IMR-90 (cell line): ENCODE measurements at regions not wholly inside any gene's neighbourhood (a gene's known extent, or its start where the extent isn't known, plus 50 kb on each side); places are given as distances from the start of the nearest gene placed in this dataset.

Source experiments
- ATAC-seq: fragments of 200-7000 bp; cut with Tn5 transposase; 2 replicates; pipeline ENCODE4 v1.9.1; 2020; ENCODE audit warnings: low read depth, mild to moderate bottlenecking, moderate library complexity
- BruUV-seq: library from RNA; stranded (reverse); fragments of 400-500 nt; replicated peaks from 2 replicates; lab custom pipeline; 2021; lab: Mats Ljungman, UMichigan
- CTCF ChIA-PET: fragments of 300-600 bp; formaldehyde crosslinking; extraction: SDS; loops from one replicate; lab custom pipeline; 2021; ENCODE audit warnings: antibody characterized with exemption; lab: Yijun Ruan, JAX
- POLR2A ChIA-PET: fragments of 300-600 bp; sonication (Branson Sonifier 250); formaldehyde crosslinking; loops from one replicate; lab custom pipeline; 2022; ENCODE audit warnings: antibody characterized with exemption; ENCODE audit not compliant: unreplicated experiment; lab: Charles Lee
- DNase-seq: peaks from one replicate; pipeline ENCODE4 v3.0.0; 2013
- H2AFZ ChIP-seq: replicated peaks from 2 replicates; pipeline ENCODE3; 2013; ENCODE audit warnings: low read length, mild to moderate bottlenecking; ENCODE audit not compliant: poor library complexity
- H2AK5ac ChIP-seq: 2 replicates; pipeline ENCODE4 v1.6.1; 2013; ENCODE audit warnings: low read depth, low read length, inconsistent platforms
- H2AK9ac ChIP-seq: replicated peaks from 2 replicates; pipeline ENCODE3; 2013; ENCODE audit warnings: mild to moderate bottlenecking, low read depth, low read length, moderate library complexity; ENCODE audit not compliant: poor library complexity
- H2BK120ac ChIP-seq: 2 replicates; pipeline ENCODE4 v1.6.1; 2013; ENCODE audit warnings: low read depth, low read length, inconsistent platforms
- H2BK15ac ChIP-seq: 3 replicates; pipeline ENCODE4 v1.6.1; 2013; ENCODE audit warnings: low read depth, low read length, inconsistent platforms
- H2BK20ac ChIP-seq: 2 replicates; pipeline ENCODE4 v1.6.1; 2013; ENCODE audit warnings: low read depth, mild to moderate bottlenecking, inconsistent platforms, low read length, moderate library complexity
- H2BK5ac ChIP-seq: 2 replicates; pipeline ENCODE4 v1.6.1; 2013; ENCODE audit warnings: mild to moderate bottlenecking, low read depth, low read length, inconsistent platforms; ENCODE audit not compliant: poor library complexity, severe bottlenecking
- H3K14ac ChIP-seq: replicated peaks from 2 replicates; pipeline ENCODE4 v1.6.1; 2013; ENCODE audit warnings: low read depth, low read length, inconsistent platforms
- H3K18ac ChIP-seq: 2 replicates; pipeline ENCODE4 v1.6.1; 2013; ENCODE audit warnings: low read depth, low read length, control low read depth
- H3K23ac ChIP-seq: 2 replicates; pipeline ENCODE4 v1.6.1; 2013; ENCODE audit warnings: low read depth, low read length, inconsistent platforms
- H3K27ac ChIP-seq: 2 replicates; pipeline ENCODE4 v1.5.1; 2013; ENCODE audit warnings: mild to moderate bottlenecking, control low read depth, low read length; ENCODE audit not compliant: insufficient read depth
- H3K27me3 ChIP-seq: 2 replicates; pipeline ENCODE4 v1.6.1; 2013; ENCODE audit warnings: low read length; ENCODE audit not compliant: control insufficient read depth, insufficient read depth
- H3K36me3 ChIP-seq: 2 replicates; pipeline ENCODE4 v1.6.1; 2013; ENCODE audit warnings: low read length, mixed read lengths; ENCODE audit not compliant: control insufficient read depth, insufficient read depth
- H3K4ac ChIP-seq: 2 replicates; pipeline ENCODE4 v1.6.1; 2013; ENCODE audit warnings: low read depth, low read length, inconsistent platforms
- H3K4me1 ChIP-seq: 2 replicates; pipeline ENCODE4 v1.6.1; 2013; ENCODE audit warnings: low read length, mixed read lengths; ENCODE audit not compliant: control insufficient read depth, insufficient read depth
- H3K4me2 ChIP-seq: 2 replicates; pipeline ENCODE4 v1.6.1; 2013; ENCODE audit warnings: low read depth, mild to moderate bottlenecking, control low read depth, low read length, moderate library complexity
- H3K4me3 ChIP-seq: 2 replicates; pipeline ENCODE4 v1.5.1; 2013; ENCODE audit warnings: low read depth, mild to moderate bottlenecking, control low read depth, low read length, moderate library complexity; ENCODE audit not compliant: insufficient read depth
- H3K56ac ChIP-seq: 2 replicates; pipeline ENCODE4 v1.6.1; 2013; ENCODE audit warnings: low read length, inconsistent platforms; ENCODE audit not compliant: insufficient read depth; ENCODE audit errors: extremely low read depth
- H3K79me1 ChIP-seq, 2 experiments: 2 replicates each; pipeline ENCODE4 v1.6.1; 2013; ENCODE audit warnings: low read length in 2 of 2, inconsistent platforms in 1 of 2, low read depth in 1 of 2
- H3K9ac ChIP-seq: 2 replicates; pipeline ENCODE4 v1.6.1; 2013; ENCODE audit warnings: low read depth, low read length, control low read depth
- H3K9me1 ChIP-seq: 2 replicates; pipeline ENCODE4 v1.6.1; 2013; ENCODE audit warnings: low read length, inconsistent platforms; ENCODE audit not compliant: insufficient read depth
- H3K9me3 ChIP-seq: 2 replicates; pipeline ENCODE4 v1.6.1; 2013; ENCODE audit warnings: low read length; ENCODE audit not compliant: control insufficient read depth, insufficient read depth
- H4K20me1 ChIP-seq: 2 replicates; pipeline ENCODE4 v1.6.1; 2013; ENCODE audit warnings: low read length, inconsistent platforms; ENCODE audit not compliant: insufficient read depth
- H4K5ac ChIP-seq: 2 replicates; pipeline ENCODE4 v1.6.1; 2013; ENCODE audit warnings: mild to moderate bottlenecking, low read depth, low read length, control low read depth
- H4K8ac ChIP-seq, 2 experiments: 2 replicates each; pipeline ENCODE4 v1.6.1; 2013; ENCODE audit warnings: low read depth in 2 of 2, low read length in 2 of 2, control low read depth in 1 of 2, inconsistent platforms in 1 of 2
- H4K91ac ChIP-seq: 2 replicates; pipeline ENCODE4 v1.6.1; 2013; ENCODE audit warnings: low read depth, low read length, inconsistent platforms; ENCODE audit not compliant: insufficient read depth
- BHLHE40 ChIP-seq: fragments of 150-350 bp; IDR thresholded peaks from 2 replicates; pipeline ENCODE4 v1.6.1; 2016; ENCODE audit warnings: mild to moderate bottlenecking, low read depth, low read length
- CEBPB ChIP-seq: IDR thresholded peaks from 2 replicates; pipeline ENCODE4 v1.6.1; 2012; ENCODE audit warnings: low read depth, low read length, improper control_type of control experiment
- FOS ChIP-seq: fragments of 150-350 bp; IDR thresholded peaks from 2 replicates; pipeline ENCODE4 v1.6.1; 2016; ENCODE audit warnings: low read depth, low read length
- MAFK ChIP-seq: IDR thresholded peaks from 2 replicates; pipeline ENCODE4 v1.6.1; 2012; ENCODE audit warnings: low read depth, low read length, improper control_type of control experiment
- MAZ ChIP-seq: IDR thresholded peaks from 2 replicates; pipeline ENCODE4 v1.6.1; 2012; ENCODE audit warnings: low read depth, mild to moderate bottlenecking, low read length, improper control_type of control experiment, moderate library complexity, borderline replicate concordance
- MXI1 ChIP-seq: IDR thresholded peaks from 2 replicates; pipeline ENCODE4 v1.6.1; 2012; ENCODE audit warnings: low read depth, mild to moderate bottlenecking, low read length, moderate library complexity, borderline replicate concordance
- NFE2L2 ChIP-seq: fragments of 150-350 bp; IDR thresholded peaks from 2 replicates; pipeline ENCODE4 v1.6.1; 2016; ENCODE audit warnings: low read depth, mild to moderate bottlenecking, low read length
- POLR2A ChIP-seq: IDR thresholded peaks from 2 replicates; pipeline ENCODE4 v1.6.1; 2012; ENCODE audit warnings: mild to moderate bottlenecking, low read depth, low read length
- RAD21 ChIP-seq: IDR thresholded peaks from 2 replicates; pipeline ENCODE4 v1.6.1; 2012; ENCODE audit warnings: low read length, improper control_type of control experiment
- RCOR1 ChIP-seq: IDR thresholded peaks from 2 replicates; pipeline ENCODE4 v1.6.1; 2012; ENCODE audit warnings: mild to moderate bottlenecking, low read length, improper control_type of control experiment; ENCODE audit not compliant: insufficient replicate concordance
- RFX5 ChIP-seq: IDR thresholded peaks from 2 replicates; pipeline ENCODE4 v1.8.0; 2012; ENCODE audit warnings: low read depth, mild to moderate bottlenecking, low read length, moderate library complexity
- SMC3 ChIP-seq: fragments of 150-350 bp; IDR thresholded peaks from 2 replicates; pipeline ENCODE4 v1.6.1; 2016; ENCODE audit warnings: low read depth, mild to moderate bottlenecking, antibody characterized with exemption, low read length, moderate library complexity
- USF2 ChIP-seq: fragments of 150-350 bp; IDR thresholded peaks from 2 replicates; pipeline ENCODE4 v1.6.1; 2017; ENCODE audit warnings: mild to moderate bottlenecking, antibody characterized with exemption, low read length, low read depth
- WGBS, 2 experiments: methylation state at CpG; one replicate each; pipeline versions ENCODE4 v1.1.5 to v1.1.7; 2013; ENCODE audit warnings: missing lambda C conversion rate in 2 of 2; ENCODE audit not compliant: insufficient read length in 1 of 2; ENCODE audit errors: extremely low coverage in 2 of 2; 5-methylcytosine and 5-hydroxymethylcytosine counted together
- dilution Hi-C: fragments of 300-500 bp; cut with HindIII; formaldehyde crosslinking; loops from one replicate; pipeline ENCODE4 v1.14.3; 2018; ENCODE audit warnings: low sequenced_read_pairs; ENCODE audit not compliant: unreplicated experiment
- in situ Hi-C: fragments of 300-500 bp; cut with MboI; formaldehyde crosslinking; loops from 3 replicates; pipeline ENCODE4 v1.14.3; 2019; ENCODE audit warnings: low sequenced_read_pairs, inconsistent platforms, mixed read lengths
- intact Hi-C: fragments of 100-400 bp; cut with micrococcal nuclease; formaldehyde crosslinking; loops from 2 replicates; pipeline ENCODE4 v1.10.0; 2022
- TF ChIP-seq, protein P1 (sequence below): conservative IDR thresholded peaks from 2 replicates; pipeline ENCODE4 v1.5.1; 2012; ENCODE audit warnings: mild to moderate bottlenecking, low read depth, low read length, improper control_type of control experiment
- TF ChIP-seq, protein P2 (sequence below): fragments of 150-350 bp; IDR thresholded peaks from 2 replicates; pipeline ENCODE4 v1.6.1; 2016; ENCODE audit warnings: low read depth, mild to moderate bottlenecking, low read length, moderate library complexity, borderline replicate concordance

DNA sequence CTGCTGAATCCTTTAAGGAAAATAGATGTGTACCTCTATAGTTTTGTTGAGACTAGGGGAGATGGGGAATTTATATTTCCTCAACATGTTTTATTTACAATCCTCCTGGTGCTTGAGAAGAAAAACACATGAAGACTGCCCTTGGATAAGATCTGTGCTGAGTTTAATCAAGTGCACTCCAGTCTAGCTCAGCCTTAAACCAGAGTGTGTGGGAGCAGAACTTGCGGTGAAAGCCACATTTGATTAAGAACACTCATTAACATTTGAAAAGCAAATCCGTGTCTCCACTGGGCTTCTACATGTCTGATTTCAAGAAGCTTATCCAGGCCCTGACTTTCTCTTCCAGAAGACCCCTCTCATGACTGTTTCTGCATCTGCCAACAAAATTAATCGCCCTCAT lies 84.8 kb upstream of the ITGA6 start:
- TF ChIP-seq CEBPB (no peak), MAFK (no peak), USF2 (no peak), MXI1 (no peak), RAD21 (no peak), RCOR1 (no peak), SMC3 (no peak), NFE2L2 (no peak), POLR2A (no peak), FOS (no peak), BHLHE40 (no peak), RFX5 (no peak), MAZ (no peak)
- TF ChIP-seq, protein P1, sequence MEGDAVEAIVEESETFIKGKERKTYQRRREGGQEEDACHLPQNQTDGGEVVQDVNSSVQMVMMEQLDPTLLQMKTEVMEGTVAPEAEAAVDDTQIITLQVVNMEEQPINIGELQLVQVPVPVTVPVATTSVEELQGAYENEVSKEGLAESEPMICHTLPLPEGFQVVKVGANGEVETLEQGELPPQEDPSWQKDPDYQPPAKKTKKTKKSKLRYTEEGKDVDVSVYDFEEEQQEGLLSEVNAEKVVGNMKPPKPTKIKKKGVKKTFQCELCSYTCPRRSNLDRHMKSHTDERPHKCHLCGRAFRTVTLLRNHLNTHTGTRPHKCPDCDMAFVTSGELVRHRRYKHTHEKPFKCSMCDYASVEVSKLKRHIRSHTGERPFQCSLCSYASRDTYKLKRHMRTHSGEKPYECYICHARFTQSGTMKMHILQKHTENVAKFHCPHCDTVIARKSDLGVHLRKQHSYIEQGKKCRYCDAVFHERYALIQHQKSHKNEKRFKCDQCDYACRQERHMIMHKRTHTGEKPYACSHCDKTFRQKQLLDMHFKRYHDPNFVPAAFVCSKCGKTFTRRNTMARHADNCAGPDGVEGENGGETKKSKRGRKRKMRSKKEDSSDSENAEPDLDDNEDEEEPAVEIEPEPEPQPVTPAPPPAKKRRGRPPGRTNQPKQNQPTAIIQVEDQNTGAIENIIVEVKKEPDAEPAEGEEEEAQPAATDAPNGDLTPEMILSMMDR = no peak
- TF ChIP-seq, protein P2, sequence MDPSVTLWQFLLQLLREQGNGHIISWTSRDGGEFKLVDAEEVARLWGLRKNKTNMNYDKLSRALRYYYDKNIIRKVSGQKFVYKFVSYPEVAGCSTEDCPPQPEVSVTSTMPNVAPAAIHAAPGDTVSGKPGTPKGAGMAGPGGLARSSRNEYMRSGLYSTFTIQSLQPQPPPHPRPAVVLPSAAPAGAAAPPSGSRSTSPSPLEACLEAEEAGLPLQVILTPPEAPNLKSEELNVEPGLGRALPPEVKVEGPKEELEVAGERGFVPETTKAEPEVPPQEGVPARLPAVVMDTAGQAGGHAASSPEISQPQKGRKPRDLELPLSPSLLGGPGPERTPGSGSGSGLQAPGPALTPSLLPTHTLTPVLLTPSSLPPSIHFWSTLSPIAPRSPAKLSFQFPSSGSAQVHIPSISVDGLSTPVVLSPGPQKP = no peak
- CTCF ChIA-PET = no interaction called here

More for the DNA sequence above, 84.8 kb upstream of the ITGA6 start:
- Histone ChIP-seq H3K9me3 (peaks cover 7% of the 10 kb centered on the region), H2AFZ (no peak overlapping the region), H3K18ac (no peak overlapping the region), H2BK15ac (no peak overlapping the region), H3K79me1 (no peaks in the 10 kb centered on the region), H3K4me1 (peaks cover 6% of the 10 kb centered on the region; the same call in 1 of the 2 replicates), H4K20me1 (no peaks in the 10 kb centered on the region), H3K4ac (no peak overlapping the region), H3K27me3 (no peaks in the 10 kb centered on the region), H2BK20ac (no peak overlapping the region), H3K9ac (no peak overlapping the region), H4K91ac (no peak overlapping the region), H2BK120ac (no peak overlapping the region), H4K5ac (no peak overlapping the region), H3K56ac (no peak overlapping the region), H2AK9ac (no peak overlapping the region), H3K27ac (no peak overlapping the region), H3K9me1 (no peaks in the 10 kb centered on the region; the same call in 1 of the 2 replicates), H3K14ac (no peak overlapping the region), H3K23ac (no peak overlapping the region), H2BK5ac (no peak overlapping the region), H3K4me2 (no peak overlapping the region), H3K4me3 (no peak overlapping the region), H4K8ac (no peak overlapping the region), H2AK5ac (no peak overlapping the region), H3K36me3 (no peaks in the 10 kb centered on the region)
- no peak for ATAC-seq
- in situ Hi-C loops (no loop called here), dilution Hi-C loops (no loop called here), intact Hi-C loops (no loop called here)
- no TSS peak for BruUV-seq
- WGBS, 2 experiments = no CpG with 5 or more reads among the region's 3 CpGs
- POLR2A ChIA-PET = no interaction called here
- no peak for DNase-seq
